OCI-LY3 (cell line): ENCODE measurements at regions not wholly inside any gene's neighbourhood (a gene's known extent, or its start where the extent isn't known, plus 50 kb on each side); places are given as distances from the start of the nearest gene placed in this dataset.

Experiments used
- H2AFZ ChIP-seq: fragments of 200-600, 300-600 bp; shearing (Covaris generic); 2 replicates; pipeline ENCODE4 v1.6.0; 2014; ENCODE audit warnings: antibody characterized with exemption, low read depth, low read length
- H3K27ac ChIP-seq: fragments of 200-600, 300-600 bp; sonication (generic); 2 replicates; pipeline ENCODE4 v1.5.1; 2014; ENCODE audit warnings: mild to moderate bottlenecking, low read length, moderate library complexity, mixed read lengths
- H3K27me3 ChIP-seq: fragments of 200-600, 300-600 bp; sonication (generic); 2 replicates; pipeline ENCODE4 v1.6.1; 2014; ENCODE audit warnings: low read depth, low read length, mixed read lengths
- H3K36me3 ChIP-seq: fragments of 200-600, 300-600 bp; sonication (generic); replicated peaks from 2 replicates; pipeline ENCODE3; 2014; ENCODE audit warnings: low read depth, low read length, mixed read lengths
- H3K4me1 ChIP-seq: fragments of 300-600, 200-600 bp; sonication (generic); 2 replicates; pipeline ENCODE4 v1.6.1; 2014; ENCODE audit warnings: low read length, mixed read lengths
- H3K4me2 ChIP-seq: fragments of 200-600, 300-600 bp; sonication (generic); 2 replicates; pipeline ENCODE4 v1.6.1; 2014; ENCODE audit warnings: low read length, mixed read lengths
- H3K4me3 ChIP-seq: fragments of 300-600, 200-600 bp; sonication (generic); 2 replicates; pipeline ENCODE4 v1.5.1; 2014; ENCODE audit warnings: antibody characterized with exemption, mild to moderate bottlenecking, low read length, moderate library complexity
- H3K79me2 ChIP-seq: fragments of 300-600, 200-600 bp; shearing (Covaris generic); 2 replicates; pipeline ENCODE4 v1.6.1; 2014; ENCODE audit warnings: mild to moderate bottlenecking, low read length, mixed read lengths
- H3K9ac ChIP-seq: fragments of 300-600, 200-600 bp; shearing (Covaris generic); 2 replicates; pipeline ENCODE4 v1.6.0; 2014; ENCODE audit warnings: mild to moderate bottlenecking, low read length, moderate library complexity
- H3K9me3 ChIP-seq: fragments of 200-600, 300-600 bp; shearing (Covaris generic); 2 replicates; pipeline ENCODE4 v1.6.1; 2014; ENCODE audit warnings: low read length, mixed read lengths; ENCODE audit not compliant: insufficient read depth
- H4K20me1 ChIP-seq: fragments of 200-600, 300-600 bp; sonication (generic); 2 replicates; pipeline ENCODE4 v1.6.1; 2016; ENCODE audit warnings: low read length, mixed read lengths; ENCODE audit not compliant: insufficient read depth
- EZH2phosphoT487 ChIP-seq: fragments of 200-600 bp; shearing (Covaris generic); IDR thresholded peaks from 2 replicates; pipeline ENCODE4 v1.6.1; 2018; ENCODE audit warnings: antibody characterized with exemption, mixed run types, low read depth
- TF ChIP-seq, protein P1 (sequence below): fragments of 200-600, 300-600 bp; sonication (generic); IDR thresholded peaks from 2 replicates; pipeline ENCODE4 v1.5.1; 2014; ENCODE audit warnings: antibody characterized with exemption, low read length, low read depth

DNA sequence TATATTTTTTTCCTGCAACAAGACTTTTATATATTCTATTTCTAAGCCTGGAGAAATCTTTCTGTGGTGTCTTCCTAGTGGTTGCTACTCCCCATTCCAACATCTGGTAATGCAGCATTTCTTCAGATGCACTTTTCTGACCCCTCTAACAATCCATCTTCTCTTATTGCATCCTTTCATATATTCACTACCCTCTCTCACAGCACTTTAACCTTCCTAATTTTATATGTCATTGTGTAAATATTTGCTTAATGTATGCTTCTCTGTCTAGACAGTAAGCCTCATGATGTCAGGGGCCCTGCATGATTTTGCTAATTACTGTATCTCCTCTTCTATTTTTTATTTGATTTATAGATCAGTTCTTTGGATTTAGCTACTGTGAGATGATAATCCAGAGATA, 701.6 kb downstream of the KCNA4 start:
- Histone ChIP-seq H3K4me2 (no peak overlapping the region), H3K27ac (no peak overlapping the region), H3K79me2 (no peaks in the 10 kb centered on the region), H3K36me3 (no peaks in the 10 kb centered on the region), H3K9ac (no peak overlapping the region), H3K27me3 (no peaks in the 10 kb centered on the region), H2AFZ (no peak overlapping the region), H4K20me1 (no peaks in the 10 kb centered on the region), H3K9me3 (no peaks in the 10 kb centered on the region), H3K4me1 (no peaks in the 10 kb centered on the region; the same call in 1 of the 2 replicates), H3K4me3 (no peak overlapping the region)
- no peak for TF ChIP-seq EZH2phosphoT487
- TF ChIP-seq, protein P1, sequence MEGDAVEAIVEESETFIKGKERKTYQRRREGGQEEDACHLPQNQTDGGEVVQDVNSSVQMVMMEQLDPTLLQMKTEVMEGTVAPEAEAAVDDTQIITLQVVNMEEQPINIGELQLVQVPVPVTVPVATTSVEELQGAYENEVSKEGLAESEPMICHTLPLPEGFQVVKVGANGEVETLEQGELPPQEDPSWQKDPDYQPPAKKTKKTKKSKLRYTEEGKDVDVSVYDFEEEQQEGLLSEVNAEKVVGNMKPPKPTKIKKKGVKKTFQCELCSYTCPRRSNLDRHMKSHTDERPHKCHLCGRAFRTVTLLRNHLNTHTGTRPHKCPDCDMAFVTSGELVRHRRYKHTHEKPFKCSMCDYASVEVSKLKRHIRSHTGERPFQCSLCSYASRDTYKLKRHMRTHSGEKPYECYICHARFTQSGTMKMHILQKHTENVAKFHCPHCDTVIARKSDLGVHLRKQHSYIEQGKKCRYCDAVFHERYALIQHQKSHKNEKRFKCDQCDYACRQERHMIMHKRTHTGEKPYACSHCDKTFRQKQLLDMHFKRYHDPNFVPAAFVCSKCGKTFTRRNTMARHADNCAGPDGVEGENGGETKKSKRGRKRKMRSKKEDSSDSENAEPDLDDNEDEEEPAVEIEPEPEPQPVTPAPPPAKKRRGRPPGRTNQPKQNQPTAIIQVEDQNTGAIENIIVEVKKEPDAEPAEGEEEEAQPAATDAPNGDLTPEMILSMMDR: no peak

GRCh38 chr11:29314211-29314610, 702.6 kb downstream of the KCNA4 start:
- Histone ChIP-seq H3K27ac (no peak overlapping the region), H3K9me3 (no peaks in the 10 kb centered on the region), H3K4me1 (no peaks in the 10 kb centered on the region; the same call in 1 of the 2 replicates), H3K36me3 (no peaks in the 10 kb centered on the region), H3K4me3 (no peak overlapping the region), H3K4me2 (no peak overlapping the region), H4K20me1 (no peaks in the 10 kb centered on the region), H3K79me2 (no peaks in the 10 kb centered on the region), H3K27me3 (no peaks in the 10 kb centered on the region), H3K9ac (no peak overlapping the region), H2AFZ (no peak overlapping the region)
- TF ChIP-seq EZH2phosphoT487: no peak
- TF ChIP-seq, protein P1: no peak

- Histone ChIP-seq H2AFZ (no peak overlapping the region), H3K27me3 (no peaks in the 10 kb centered on the region), H3K4me1 (no peaks in the 10 kb centered on the region; the same call in 1 of the 2 replicates), H3K4me3 (no peak overlapping the region), H3K79me2 (no peaks in the 10 kb centered on the region), H4K20me1 (no peaks in the 10 kb centered on the region), H3K36me3 (no peaks in the 10 kb centered on the region), H3K9ac (no peak overlapping the region), H3K4me2 (no peak overlapping the region), H3K27ac (no peak overlapping the region), H3K9me3 (no peaks in the 10 kb centered on the region)
- TF ChIP-seq, protein P1: no peak
- no peak for TF ChIP-seq EZH2phosphoT487
Measured at GRCh38 chr11:29312812-29313211, 704.0 kb downstream of the KCNA4 start.

DNA sequence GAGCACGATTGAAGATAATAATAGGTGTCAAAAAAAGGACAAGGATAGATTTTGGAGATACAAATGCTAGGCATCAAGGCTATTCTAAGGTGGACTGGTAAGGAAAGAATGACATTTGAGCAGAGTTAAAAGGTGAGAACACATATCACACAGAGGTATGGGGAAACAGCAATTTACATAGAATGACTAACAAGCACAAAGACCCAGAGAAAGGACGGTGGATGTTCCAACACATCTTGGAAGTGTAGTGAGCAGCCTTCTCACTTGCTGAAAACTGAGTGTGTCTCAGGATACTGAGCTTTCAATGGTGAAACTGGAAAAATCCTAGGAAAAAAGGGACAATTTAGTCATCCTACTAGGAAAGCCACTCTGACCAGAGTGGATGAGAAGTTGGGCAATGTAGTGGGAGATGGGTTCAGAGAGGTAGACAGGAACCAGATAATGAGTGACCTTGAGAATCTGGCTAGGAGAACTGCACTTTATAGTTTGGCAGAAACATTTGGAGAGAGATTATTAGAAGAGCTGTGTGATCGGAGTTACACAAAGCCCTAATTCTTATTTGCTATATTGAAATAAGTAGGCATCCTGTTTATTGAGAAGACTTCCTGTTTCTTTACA, 706.0 kb downstream of the KCNA4 start:
- H3K36me3 ChIP-seq: no peaks in the 10 kb centered on the region
- H3K27me3 ChIP-seq: no peaks in the 10 kb centered on the region
- no peaks in the 10 kb centered on the region for H3K9me3 ChIP-seq
- TF ChIP-seq EZH2phosphoT487: no peak
- TF ChIP-seq, protein P1: no peak
- no peaks in the 10 kb centered on the region for H3K79me2 ChIP-seq
- H3K27ac ChIP-seq: no peak overlapping the region
- H3K4me3 ChIP-seq: no peak overlapping the region
- H3K4me1 ChIP-seq: peaks cover under 1% of the 10 kb centered on the region; the same call in 1 of the 2 replicates
- H4K20me1 ChIP-seq: no peaks in the 10 kb centered on the region
- H3K4me2 ChIP-seq: no peak overlapping the region
- no peak overlapping the region for H3K9ac ChIP-seq
- no peak overlapping the region for H2AFZ ChIP-seq
